ENCODE measurements at regions not wholly inside any gene's neighbourhood (a gene's known extent, or its start where the extent isn't known, plus 50 kb on each side); places are given as distances from the start of the nearest gene placed in this dataset.
A peak's percentile ranks its signal among the peaks of the same experiment; 100 is the strongest.

DNA sequence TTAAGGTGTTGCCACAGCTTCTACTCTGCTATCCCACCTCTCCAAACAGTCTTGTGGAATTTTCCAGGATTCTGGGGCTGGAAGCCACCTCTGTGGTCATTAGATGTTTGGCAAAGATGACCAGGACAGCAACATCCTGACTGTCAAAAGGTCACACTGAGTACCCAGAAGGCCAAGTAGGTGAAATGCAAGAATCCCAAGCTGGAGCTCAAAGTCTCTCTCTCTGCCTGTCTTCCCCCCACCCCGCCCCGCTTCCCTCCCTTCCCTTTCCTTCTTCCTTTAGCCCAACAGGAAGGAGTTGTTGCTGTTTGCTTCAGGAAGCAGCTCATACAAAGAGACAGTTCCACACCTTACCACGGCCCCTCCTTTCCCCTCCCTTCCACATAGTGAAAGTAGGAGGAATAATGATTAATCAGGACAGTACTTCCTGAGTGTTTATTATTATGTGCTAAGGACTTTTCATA, 75.6 kb upstream of the SLC2A1 start (continued):
- no peak for TF ChIP-seq SOX6 (IDR thresholded peaks at IDR 0.05)
- 0 out of 2 replicates have a peak, but pooled peaks have one; percentile 38 for TF ChIP-seq SOX6 (CRISPR knock-in tag; IDR thresholded peaks at IDR 0.05)
- TF ChIP-seq SALL1 (CRISPR knock-in tag; IDR thresholded peaks at IDR 0.05), result peak; percentile 55; the same call in 1 of the 2 replicates
- no peak for TF ChIP-seq ZNF577 (CRISPR knock-in tag; IDR thresholded peaks at IDR 0.05; ENCODE audit: borderline replicate concordance, low read depth)
- peak; percentile 88; the same call in 1 of the 2 replicates for TF ChIP-seq RXRA (CRISPR knock-in tag; IDR thresholded peaks at IDR 0.05)
- TF ChIP-seq, protein P1, sequence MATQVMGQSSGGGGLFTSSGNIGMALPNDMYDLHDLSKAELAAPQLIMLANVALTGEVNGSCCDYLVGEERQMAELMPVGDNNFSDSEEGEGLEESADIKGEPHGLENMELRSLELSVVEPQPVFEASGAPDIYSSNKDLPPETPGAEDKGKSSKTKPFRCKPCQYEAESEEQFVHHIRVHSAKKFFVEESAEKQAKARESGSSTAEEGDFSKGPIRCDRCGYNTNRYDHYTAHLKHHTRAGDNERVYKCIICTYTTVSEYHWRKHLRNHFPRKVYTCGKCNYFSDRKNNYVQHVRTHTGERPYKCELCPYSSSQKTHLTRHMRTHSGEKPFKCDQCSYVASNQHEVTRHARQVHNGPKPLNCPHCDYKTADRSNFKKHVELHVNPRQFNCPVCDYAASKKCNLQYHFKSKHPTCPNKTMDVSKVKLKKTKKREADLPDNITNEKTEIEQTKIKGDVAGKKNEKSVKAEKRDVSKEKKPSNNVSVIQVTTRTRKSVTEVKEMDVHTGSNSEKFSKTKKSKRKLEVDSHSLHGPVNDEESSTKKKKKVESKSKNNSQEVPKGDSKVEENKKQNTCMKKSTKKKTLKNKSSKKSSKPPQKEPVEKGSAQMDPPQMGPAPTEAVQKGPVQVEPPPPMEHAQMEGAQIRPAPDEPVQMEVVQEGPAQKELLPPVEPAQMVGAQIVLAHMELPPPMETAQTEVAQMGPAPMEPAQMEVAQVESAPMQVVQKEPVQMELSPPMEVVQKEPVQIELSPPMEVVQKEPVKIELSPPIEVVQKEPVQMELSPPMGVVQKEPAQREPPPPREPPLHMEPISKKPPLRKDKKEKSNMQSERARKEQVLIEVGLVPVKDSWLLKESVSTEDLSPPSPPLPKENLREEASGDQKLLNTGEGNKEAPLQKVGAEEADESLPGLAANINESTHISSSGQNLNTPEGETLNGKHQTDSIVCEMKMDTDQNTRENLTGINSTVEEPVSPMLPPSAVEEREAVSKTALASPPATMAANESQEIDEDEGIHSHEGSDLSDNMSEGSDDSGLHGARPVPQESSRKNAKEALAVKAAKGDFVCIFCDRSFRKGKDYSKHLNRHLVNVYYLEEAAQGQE (IDR thresholded peaks at IDR 0.05; ENCODE audit: borderline replicate concordance in 1 of 2, low read depth in 1 of 2, low read length in 2 of 2), result peak in 1 of 2 experiments; percentile 18; a peak in 1 of 4 replicates
- TF ChIP-seq ZNF788 (CRISPR knock-in tag; IDR thresholded peaks at IDR 0.05; ENCODE audit: borderline replicate concordance), result peak; percentile 30; the same call in 1 of the 2 replicates
- TF ChIP-seq ETV6 (CRISPR knock-in tag; conservative IDR thresholded peaks at IDR 0.05), result peak; percentile 63; the same call in 1 of the 2 replicates
- TF ChIP-seq ZSCAN29 (CRISPR knock-in tag; conservative IDR thresholded peaks at IDR 0.05), result 0 out of 2 replicates have a peak, but pooled peaks have one; percentile 54
- TF ChIP-seq ZNF232 (CRISPR knock-in tag; IDR thresholded peaks at IDR 0.05; ENCODE audit: borderline replicate concordance), result no peak
- TF ChIP-seq, protein P2, sequence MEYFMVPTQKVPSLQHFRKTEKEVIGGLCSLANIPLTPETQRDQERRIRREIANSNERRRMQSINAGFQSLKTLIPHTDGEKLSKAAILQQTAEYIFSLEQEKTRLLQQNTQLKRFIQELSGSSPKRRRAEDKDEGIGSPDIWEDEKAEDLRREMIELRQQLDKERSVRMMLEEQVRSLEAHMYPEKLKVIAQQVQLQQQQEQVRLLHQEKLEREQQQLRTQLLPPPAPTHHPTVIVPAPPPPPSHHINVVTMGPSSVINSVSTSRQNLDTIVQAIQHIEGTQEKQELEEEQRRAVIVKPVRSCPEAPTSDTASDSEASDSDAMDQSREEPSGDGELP (IDR thresholded peaks at IDR 0.05; ENCODE audit: borderline replicate concordance, low read depth), result 0 out of 2 replicates have a peak, but pooled peaks have one; percentile 18
- no peak for TF ChIP-seq JARID2 (CRISPR knock-in tag; IDR thresholded peaks at IDR 0.05; ENCODE audit: insufficient replicate concordance)
- peak; percentile 60; the same call in 1 of the 2 replicates for TF ChIP-seq SAP130 (CRISPR knock-in tag; IDR thresholded peaks at IDR 0.05; ENCODE audit: low read depth)
- TF ChIP-seq SATB2 (CRISPR knock-in tag; IDR thresholded peaks at IDR 0.05), result no peak
- TF ChIP-seq SIX1 (CRISPR knock-in tag; IDR thresholded peaks at IDR 0.05; ENCODE audit: borderline replicate concordance), result no peak
- peak; percentile 55; the same call in 1 of the 2 replicates for TF ChIP-seq HMG20A (CRISPR knock-in tag; IDR thresholded peaks at IDR 0.05; ENCODE audit: borderline replicate concordance)
- TF ChIP-seq EP300 (IDR thresholded peaks at IDR 0.05; ENCODE audit: low read depth in 2 of 2, low read length in 2 of 2), result peak in 1 of 2 experiments; percentile 85; a peak in 2 of 4 replicates
- peak; percentile 85; the same call in 1 of the 2 replicates for TF ChIP-seq EP300 (CRISPR knock-in tag; IDR thresholded peaks at IDR 0.05; ENCODE audit: borderline replicate concordance)
- TF ChIP-seq, protein P3, sequence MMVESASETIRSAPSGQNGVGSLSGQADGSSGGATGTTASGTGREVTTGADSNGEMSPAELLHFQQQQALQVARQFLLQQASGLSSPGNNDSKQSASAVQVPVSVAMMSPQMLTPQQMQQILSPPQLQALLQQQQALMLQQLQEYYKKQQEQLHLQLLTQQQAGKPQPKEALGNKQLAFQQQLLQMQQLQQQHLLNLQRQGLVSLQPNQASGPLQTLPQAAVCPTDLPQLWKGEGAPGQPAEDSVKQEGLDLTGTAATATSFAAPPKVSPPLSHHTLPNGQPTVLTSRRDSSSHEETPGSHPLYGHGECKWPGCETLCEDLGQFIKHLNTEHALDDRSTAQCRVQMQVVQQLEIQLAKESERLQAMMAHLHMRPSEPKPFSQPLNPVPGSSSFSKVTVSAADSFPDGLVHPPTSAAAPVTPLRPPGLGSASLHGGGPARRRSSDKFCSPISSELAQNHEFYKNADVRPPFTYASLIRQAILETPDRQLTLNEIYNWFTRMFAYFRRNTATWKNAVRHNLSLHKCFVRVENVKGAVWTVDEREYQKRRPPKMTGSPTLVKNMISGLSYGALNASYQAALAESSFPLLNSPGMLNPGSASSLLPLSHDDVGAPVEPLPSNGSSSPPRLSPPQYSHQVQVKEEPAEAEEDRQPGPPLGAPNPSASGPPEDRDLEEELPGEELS (CRISPR knock-in tag; IDR thresholded peaks at IDR 0.05), result peak; percentile 84
- TF ChIP-seq TEAD3 (CRISPR knock-in tag; optimal IDR thresholded peaks at IDR 0.05; ENCODE audit: borderline replicate concordance), result peak; percentile 69
- peak; percentile 90 for TF ChIP-seq RXRB (CRISPR knock-in tag; IDR thresholded peaks at IDR 0.05; ENCODE audit: borderline replicate concordance)
- 0 out of 2 replicates have a peak, but pooled peaks have one; percentile 37 for TF ChIP-seq ZNF615 (CRISPR knock-in tag; IDR thresholded peaks at IDR 0.05; ENCODE audit: borderline replicate concordance)
- no peak for TF ChIP-seq DR1 (CRISPR knock-in tag; IDR thresholded peaks at IDR 0.05)
- TF ChIP-seq, protein P4, sequence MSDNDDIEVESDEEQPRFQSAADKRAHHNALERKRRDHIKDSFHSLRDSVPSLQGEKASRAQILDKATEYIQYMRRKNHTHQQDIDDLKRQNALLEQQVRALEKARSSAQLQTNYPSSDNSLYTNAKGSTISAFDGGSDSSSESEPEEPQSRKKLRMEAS (IDR thresholded peaks at IDR 0.05), result 0 out of 2 replicates have a peak, but pooled peaks have one; percentile 32
- no peak for TF ChIP-seq FOXP1 (IDR thresholded peaks at IDR 0.05)
- TF ChIP-seq FOXP1 (CRISPR knock-in tag; IDR thresholded peaks at IDR 0.05), result peak; percentile 10; the same call in 1 of the 2 replicates

Measured in HepG2 (cell line).